Suprapubic skin (tissue), 4 donors: ENCODE measurements at regions not wholly inside any gene's neighbourhood (a gene's known extent, or its start where the extent isn't known, plus 50 kb on each side); places are given as distances from the start of the nearest gene placed in this dataset.

Experiments
- DNase-seq, 2 donors: peaks; one replicate each; pipeline ENCODE4 v3.0.0-alpha.2; 2019; ENCODE audit warnings: low spot score in 2 of 2
- H3K27ac ChIP-seq: fragments of 200-600 bp; sonication (generic); one replicate; pipeline ENCODE4 v1.5.1; 2019
- H3K27me3 ChIP-seq: fragments of 200-600 bp; sonication (generic); one replicate; pipeline ENCODE4 v1.5.1; 2019
- H3K36me3 ChIP-seq: fragments of 200-600 bp; sonication (generic); one replicate; pipeline ENCODE4 v1.5.1; 2019
- H3K4me1 ChIP-seq: fragments of 200-600 bp; sonication (generic); one replicate; pipeline ENCODE4 v1.5.1; 2019
- H3K4me3 ChIP-seq: fragments of 200-600 bp; sonication (generic); one replicate; pipeline ENCODE4 v1.5.1; 2019; ENCODE audit warnings: mild to moderate bottlenecking
- H3K9me3 ChIP-seq: fragments of 200-600 bp; sonication (generic); one replicate; pipeline ENCODE4 v1.5.1; 2019
- EP300 ChIP-seq: sonication (generic); formaldehyde crosslinking; IDR thresholded peaks from one replicate; pipeline ENCODE4 v1.6.1; 2017; ENCODE audit warnings: antibody characterized with exemption
- POLR2A ChIP-seq, 2 donors: fragments of 450-650 bp; IDR thresholded peaks; one replicate each; pipeline ENCODE4 v1.6.1; 2017; ENCODE audit warnings: antibody characterized with exemption in 2 of 2, mild to moderate bottlenecking in 2 of 2, moderate library complexity in 2 of 2
- POLR2AphosphoS5 ChIP-seq, 3 donors: sonication (generic); formaldehyde crosslinking; IDR thresholded peaks; one replicate each; pipeline ENCODE4 v1.6.1; 2017; ENCODE audit warnings: antibody characterized with exemption in 3 of 3
- WGBS: methylation state at CpG from one replicate; pipeline ENCODE4 v1.1.5; 2018; 5-methylcytosine and 5-hydroxymethylcytosine counted together
- TF ChIP-seq, protein P1 (sequence below), 2 donors: fragments of 200-600 bp in 1 of 2; fragments of 450-650 bp in 1 of 2; sonication (generic) in 1 of 2; IDR thresholded peaks; one replicate each; pipeline ENCODE4 v1.5.1; 2016 to 2019; ENCODE audit warnings: antibody characterized with exemption in 2 of 2, mild to moderate bottlenecking in 1 of 2, moderate library complexity in 1 of 2

DNA sequence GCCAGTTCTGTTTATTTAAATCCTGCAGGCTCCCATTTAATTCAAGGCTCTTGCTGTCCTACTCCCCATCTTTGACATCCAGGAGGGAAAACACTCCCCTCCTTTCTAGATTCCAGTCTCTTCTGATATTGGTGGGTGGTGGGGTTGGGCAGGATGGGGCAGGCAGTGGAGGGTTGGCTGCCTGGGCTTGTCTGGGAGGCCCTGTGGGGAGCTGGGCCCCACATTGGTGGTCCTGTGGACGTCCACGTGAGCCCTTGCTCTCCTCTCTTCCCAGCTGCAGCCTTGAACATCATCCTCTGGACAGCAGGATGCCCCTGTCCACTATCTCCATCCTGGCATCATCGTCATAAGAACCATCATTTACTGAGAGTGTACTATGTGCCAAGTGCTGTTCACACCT is 108.9 kb upstream of the PCBD1 start:
- H3K27ac ChIP-seq = no peak overlapping the region
- no peak overlapping the region for H3K4me3 ChIP-seq
- TF ChIP-seq EP300 = no peak
- TF ChIP-seq POLR2AphosphoS5 (IDR thresholded peaks at IDR 0.05) = no peak
- TF ChIP-seq, protein P1, sequence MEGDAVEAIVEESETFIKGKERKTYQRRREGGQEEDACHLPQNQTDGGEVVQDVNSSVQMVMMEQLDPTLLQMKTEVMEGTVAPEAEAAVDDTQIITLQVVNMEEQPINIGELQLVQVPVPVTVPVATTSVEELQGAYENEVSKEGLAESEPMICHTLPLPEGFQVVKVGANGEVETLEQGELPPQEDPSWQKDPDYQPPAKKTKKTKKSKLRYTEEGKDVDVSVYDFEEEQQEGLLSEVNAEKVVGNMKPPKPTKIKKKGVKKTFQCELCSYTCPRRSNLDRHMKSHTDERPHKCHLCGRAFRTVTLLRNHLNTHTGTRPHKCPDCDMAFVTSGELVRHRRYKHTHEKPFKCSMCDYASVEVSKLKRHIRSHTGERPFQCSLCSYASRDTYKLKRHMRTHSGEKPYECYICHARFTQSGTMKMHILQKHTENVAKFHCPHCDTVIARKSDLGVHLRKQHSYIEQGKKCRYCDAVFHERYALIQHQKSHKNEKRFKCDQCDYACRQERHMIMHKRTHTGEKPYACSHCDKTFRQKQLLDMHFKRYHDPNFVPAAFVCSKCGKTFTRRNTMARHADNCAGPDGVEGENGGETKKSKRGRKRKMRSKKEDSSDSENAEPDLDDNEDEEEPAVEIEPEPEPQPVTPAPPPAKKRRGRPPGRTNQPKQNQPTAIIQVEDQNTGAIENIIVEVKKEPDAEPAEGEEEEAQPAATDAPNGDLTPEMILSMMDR (IDR thresholded peaks at IDR 0.05) = no peak
- no peak for TF ChIP-seq POLR2A (IDR thresholded peaks at IDR 0.05)
- no peaks in the 10 kb centered on the region for H3K36me3 ChIP-seq
- H3K27me3 ChIP-seq = peaks cover 21% of the 10 kb centered on the region
- 56% methylated on average over 3 of the region's 3 CpGs for WGBS
- H3K9me3 ChIP-seq = no peaks in the 10 kb centered on the region
- no peaks in the 10 kb centered on the region for H3K4me1 ChIP-seq
- DNase-seq = no peak

DNA sequence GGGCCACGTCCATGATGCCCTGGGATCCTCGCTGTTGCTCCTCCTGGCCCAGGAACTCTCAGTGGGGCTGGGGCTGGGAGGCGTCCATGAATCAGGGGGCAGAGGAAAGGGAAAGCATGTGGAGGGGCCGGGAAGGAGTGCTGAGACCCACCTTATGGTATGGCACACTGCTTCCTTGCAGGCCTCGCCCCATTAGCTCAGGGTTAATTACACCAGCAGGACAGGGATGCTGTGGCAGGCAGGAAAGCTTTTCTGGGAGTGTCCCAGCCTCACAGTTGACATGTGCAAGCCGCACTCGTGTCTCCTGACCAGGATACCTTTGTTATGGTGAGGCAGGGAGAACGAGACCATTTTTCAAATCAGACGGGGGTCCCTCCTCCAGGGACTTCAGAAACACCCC is 109.7 kb upstream of the PCBD1 start:
- Histone ChIP-seq H3K4me3 (no peak overlapping the region), H3K27ac (no peak overlapping the region), H3K27me3 (peaks cover 18% of the 10 kb centered on the region), H3K4me1 (no peaks in the 10 kb centered on the region), H3K36me3 (no peaks in the 10 kb centered on the region), H3K9me3 (no peaks in the 10 kb centered on the region)
- WGBS = 81% methylated on average over 6 of the region's 9 CpGs
- no peak for TF ChIP-seq EP300
- no peak for TF ChIP-seq POLR2AphosphoS5 (IDR thresholded peaks at IDR 0.05)
- no peak for TF ChIP-seq POLR2A (IDR thresholded peaks at IDR 0.05)
- TF ChIP-seq, protein P1 (IDR thresholded peaks at IDR 0.05) = no peak
- no peak for DNase-seq

DNA sequence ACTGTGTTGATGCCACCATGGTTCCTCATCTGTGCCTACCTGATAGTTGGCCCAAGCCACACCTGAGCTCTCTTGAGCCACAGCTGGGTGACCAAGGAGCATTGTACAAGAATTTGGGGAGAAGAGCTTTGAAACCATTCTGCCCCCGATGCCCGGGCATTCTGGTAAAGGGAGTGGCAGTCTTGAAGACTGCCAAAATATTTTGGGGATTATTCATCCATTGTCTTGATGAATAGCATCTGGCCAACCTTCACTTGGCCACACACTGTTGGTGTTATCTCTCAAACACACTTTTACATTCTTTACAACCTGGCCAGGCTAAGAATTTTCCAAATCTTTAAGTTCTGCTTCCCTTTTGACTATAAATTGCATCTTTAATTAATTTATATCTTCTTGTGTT is 113.1 kb upstream of the PCBD1 start:
- Histone ChIP-seq H3K4me3 (no peak overlapping the region), H3K27me3 (peaks cover 31% of the 10 kb centered on the region), H3K4me1 (no peaks in the 10 kb centered on the region), H3K27ac (no peak overlapping the region), H3K36me3 (no peaks in the 10 kb centered on the region), H3K9me3 (no peaks in the 10 kb centered on the region)
- TF ChIP-seq POLR2AphosphoS5 (IDR thresholded peaks at IDR 0.05) = no peak
- TF ChIP-seq, protein P1 (IDR thresholded peaks at IDR 0.05) = no peak
- TF ChIP-seq POLR2A (IDR thresholded peaks at IDR 0.05) = no peak
- TF ChIP-seq EP300 = no peak
- WGBS = 36% methylated on average over 2 of the region's 2 CpGs
- DNase-seq = no peak

DNA sequence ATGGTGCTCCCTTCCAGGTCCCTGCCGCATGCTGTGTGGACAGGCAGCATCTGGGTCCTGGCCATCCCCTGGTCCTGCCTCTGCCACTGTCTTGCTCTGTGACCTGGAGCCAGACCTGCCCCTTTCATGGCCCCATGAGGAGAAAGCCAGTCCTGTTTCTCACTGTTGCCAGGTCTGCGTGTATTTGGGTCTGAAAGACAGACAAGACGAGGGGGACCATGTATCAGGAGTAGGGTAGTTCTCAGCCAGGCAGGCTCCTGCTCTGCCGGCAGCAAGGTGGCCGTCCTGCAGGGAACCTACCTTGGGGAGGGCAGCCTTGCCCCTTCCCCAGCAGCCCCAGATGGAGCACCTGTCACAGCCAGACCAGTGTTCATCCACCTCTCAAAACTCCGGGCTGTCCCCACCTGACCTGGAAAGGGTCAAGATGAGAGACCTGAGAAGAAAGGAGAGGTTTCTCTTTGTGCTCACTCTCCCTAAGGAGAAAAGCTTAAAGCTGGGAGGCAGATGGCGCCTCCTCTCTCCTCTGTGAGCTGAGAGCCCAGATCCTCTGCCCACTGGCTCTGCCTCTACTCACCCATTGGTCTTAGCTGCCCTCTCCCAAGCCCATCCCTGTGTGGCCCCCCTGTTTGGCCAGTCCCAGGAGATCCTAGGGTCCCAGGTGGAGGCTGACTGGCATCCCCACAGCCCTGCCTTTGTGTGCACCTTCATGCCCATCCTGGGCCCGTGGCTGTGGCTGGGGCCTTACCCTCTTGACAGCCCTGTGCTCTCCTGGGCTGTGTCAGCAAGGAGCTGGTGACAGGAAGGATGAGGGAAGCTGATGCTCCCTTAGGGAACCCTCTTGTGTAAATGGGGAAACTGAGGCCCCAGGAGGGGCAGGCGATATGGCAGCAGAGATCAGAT is 116.1 kb upstream of the PCBD1 start:
- DNase-seq = no peak
- TF ChIP-seq POLR2A (IDR thresholded peaks at IDR 0.05) = no peak
- TF ChIP-seq, protein P1 (IDR thresholded peaks at IDR 0.05) = no peak
- TF ChIP-seq POLR2AphosphoS5 (IDR thresholded peaks at IDR 0.05) = no peak
- TF ChIP-seq EP300 = no peak
- no peaks in the 10 kb centered on the region for H3K9me3 ChIP-seq
- no peaks in the 10 kb centered on the region for H3K36me3 ChIP-seq
- no peak overlapping the region for H3K4me3 ChIP-seq
- 81% methylated on average over 5 of the region's 9 CpGs for WGBS
- peaks cover 29% of the 10 kb centered on the region for H3K27me3 ChIP-seq
- no peaks in the 10 kb centered on the region for H3K4me1 ChIP-seq
- H3K27ac ChIP-seq = no peak overlapping the region
